ENCODE measurements at regions not wholly inside any gene's neighbourhood (a gene's known extent, or its start where the extent isn't known, plus 50 kb on each side); places are given as distances from the start of the nearest gene placed in this dataset.

DNA sequence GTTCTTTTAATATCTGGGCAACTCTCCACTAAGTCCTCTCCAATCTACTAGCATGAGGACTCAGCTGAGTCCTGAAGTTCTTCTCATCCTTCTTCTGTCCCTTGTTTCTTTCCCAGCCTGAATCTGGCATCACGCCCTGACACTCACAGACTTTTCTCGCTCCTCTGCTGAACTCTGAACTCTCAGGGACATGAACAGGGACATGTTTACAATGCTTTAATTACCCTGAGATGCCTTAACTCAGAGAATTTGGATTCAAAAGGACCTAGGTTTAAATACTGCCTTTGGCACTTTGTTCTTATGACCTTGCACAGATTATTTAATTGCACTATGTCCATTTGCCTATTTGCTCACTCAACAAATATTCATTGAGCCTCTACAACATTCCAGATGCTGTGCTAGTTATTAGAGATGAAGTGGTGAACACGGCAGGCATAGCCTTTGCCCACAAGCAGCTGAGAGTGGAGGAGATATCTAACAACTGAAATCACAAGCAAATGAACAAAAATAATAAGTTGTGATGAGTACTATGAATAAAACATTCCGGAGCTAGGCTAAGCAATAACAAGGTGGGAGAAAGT lies 106.0 kb downstream of the ADRB2 start:
- TF ChIP-seq, protein P1, sequence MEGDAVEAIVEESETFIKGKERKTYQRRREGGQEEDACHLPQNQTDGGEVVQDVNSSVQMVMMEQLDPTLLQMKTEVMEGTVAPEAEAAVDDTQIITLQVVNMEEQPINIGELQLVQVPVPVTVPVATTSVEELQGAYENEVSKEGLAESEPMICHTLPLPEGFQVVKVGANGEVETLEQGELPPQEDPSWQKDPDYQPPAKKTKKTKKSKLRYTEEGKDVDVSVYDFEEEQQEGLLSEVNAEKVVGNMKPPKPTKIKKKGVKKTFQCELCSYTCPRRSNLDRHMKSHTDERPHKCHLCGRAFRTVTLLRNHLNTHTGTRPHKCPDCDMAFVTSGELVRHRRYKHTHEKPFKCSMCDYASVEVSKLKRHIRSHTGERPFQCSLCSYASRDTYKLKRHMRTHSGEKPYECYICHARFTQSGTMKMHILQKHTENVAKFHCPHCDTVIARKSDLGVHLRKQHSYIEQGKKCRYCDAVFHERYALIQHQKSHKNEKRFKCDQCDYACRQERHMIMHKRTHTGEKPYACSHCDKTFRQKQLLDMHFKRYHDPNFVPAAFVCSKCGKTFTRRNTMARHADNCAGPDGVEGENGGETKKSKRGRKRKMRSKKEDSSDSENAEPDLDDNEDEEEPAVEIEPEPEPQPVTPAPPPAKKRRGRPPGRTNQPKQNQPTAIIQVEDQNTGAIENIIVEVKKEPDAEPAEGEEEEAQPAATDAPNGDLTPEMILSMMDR (CRISPR knock-in tag; IDR thresholded peaks at IDR 0.05) = no peak
- TF ChIP-seq ZNF354B (CRISPR knock-in tag; IDR thresholded peaks at IDR 0.05) (no peak), MAZ (IDR thresholded peaks at IDR 0.05; ENCODE audit: borderline replicate concordance, low read depth, low read length) (no peak), MAZ (CRISPR knock-in tag; IDR thresholded peaks at IDR 0.05; ENCODE audit: low read depth) (no peak)

All from HepG2 (cell line).